Activated CD4-positive, alpha-beta T cell treated with anti-CD3 and anti-CD28 coated beads, Interleukin-2, Interleukin-4, amounts not matched to agents 100 ng/mL and 50 ng/mL, durations not matched to agents 16 hours and 8 hours (primary cell): ENCODE measurements at regions not wholly inside any gene's neighbourhood (a gene's known extent, or its start where the extent isn't known, plus 50 kb on each side); places are given as distances from the start of the nearest gene placed in this dataset.
"Not testable (repeated sequence)": the region's sequence is repeated elsewhere in the genome, so short reads cannot be mapped to it uniquely, and the experiment has no call there.

ENCODE experiments used
- DNase-seq: peaks from one replicate; pipeline ENCODE4 v3.0.0-alpha.2; 2020; ENCODE audit warnings: low spot score

GRCh38 chr19:30942636-30943035 is 406.6 kb downstream of the TSHZ3 start:
- DNase-seq, result no peak

- no peak for DNase-seq
Observed at GRCh38 chr19:30941591-30941990, 407.6 kb downstream of the TSHZ3 start.

GRCh38 chr19:30936276-30936675 is 413.0 kb downstream of the TSHZ3 start:
- no peak for DNase-seq

- DNase-seq, result no peak
Observed at GRCh38 chr19:30935146-30935545, 414.1 kb downstream of the TSHZ3 start.

GRCh38 chr19:30933454-30933853 is 415.8 kb downstream of the TSHZ3 start:
- DNase-seq, result not testable (repeated sequence)

- DNase-seq, result no peak
Observed at GRCh38 chr19:30932854-30933253, 416.4 kb downstream of the TSHZ3 start.

- DNase-seq, result no peak
Observed at GRCh38 chr19:30930941-30931706, 418.1 kb downstream of the TSHZ3 start.

GRCh38 chr19:30927705-30928104 is 421.5 kb downstream of the TSHZ3 start:
- no peak for DNase-seq

GRCh38 chr19:30924670-30925069 is 424.6 kb downstream of the TSHZ3 start:
- DNase-seq, result no peak

- DNase-seq, result no peak
Observed at GRCh38 chr19:30924069-30924636, 425.1 kb downstream of the TSHZ3 start.

- no peak for DNase-seq
Observed at GRCh38 chr19:30923621-30924020, 425.6 kb downstream of the TSHZ3 start.

GRCh38 chr19:30923096-30923495 is 426.1 kb downstream of the TSHZ3 start:
- no peak for DNase-seq

GRCh38 chr19:30920222-30920621 is 429.0 kb downstream of the TSHZ3 start:
- DNase-seq, result no peak

GRCh38 chr19:30919737-30920136 is 429.5 kb downstream of the TSHZ3 start:
- no peak for DNase-seq

GRCh38 chr19:30916238-30916637 is 433.0 kb downstream of the TSHZ3 start:
- DNase-seq, result no peak

- DNase-seq, result no peak
Observed at GRCh38 chr19:30911491-30911890, 437.7 kb downstream of the TSHZ3 start.

- DNase-seq, result no peak
Observed at GRCh38 chr19:30910485-30911240, 438.6 kb downstream of the TSHZ3 start.

- DNase-seq, result no peak
Observed at GRCh38 chr19:30909216-30909615, 440.0 kb downstream of the TSHZ3 start.

GRCh38 chr19:30908262-30908771 is 440.9 kb downstream of the TSHZ3 start:
- no peak for DNase-seq

- no peak for DNase-seq
Observed at GRCh38 chr19:30906871-30907270, 442.4 kb downstream of the TSHZ3 start.

- DNase-seq, result no peak
Observed at GRCh38 chr19:30900051-30900450, 449.2 kb downstream of the TSHZ3 start.

- DNase-seq, result no peak
Observed at GRCh38 chr19:30898353-30899103, 450.7 kb downstream of the TSHZ3 start.
